Heart left ventricle (tissue), 16 donors: ENCODE measurements at regions not wholly inside any gene's neighbourhood (a gene's known extent, or its start where the extent isn't known, plus 50 kb on each side); places are given as distances from the start of the nearest gene placed in this dataset.

Experiments used
- ATAC-seq, 4 donors: fragments of 200-7000 bp; cut with Tn5 transposase; one replicate each; pipeline ENCODE4 v1.9.1; 2020 to 2022; ENCODE audit warnings: moderate library complexity in 4 of 4, mild to moderate bottlenecking in 3 of 4, moderate number of reproducible peaks in 1 of 4
- DNase-seq, 5 donors: peaks; one replicate each; pipeline ENCODE4 v3.0.0-alpha.2; 2020
- H3K27ac ChIP-seq, 12 donors: fragments of 200-600 bp; sonication (generic) in 4 of 12; one replicate each; pipeline versions ENCODE4 v1.5.0 to v1.8.0; 2016 to 2022; ENCODE audit warnings: mild to moderate bottlenecking in 2 of 12
- H3K27me3 ChIP-seq, 9 donors: fragments of 200-600 bp; sonication (generic) in 2 of 9; one replicate each; pipeline versions ENCODE4 v1.5.1 to v1.8.0; 2016 to 2022; ENCODE audit warnings: mild to moderate bottlenecking in 3 of 9
- H3K36me3 ChIP-seq, 9 donors: fragments of 200-600 bp; sonication (generic) in 2 of 9; one replicate each; pipeline versions ENCODE4 v1.5.0 to v1.8.0; 2018 to 2022; ENCODE audit warnings: mild to moderate bottlenecking in 2 of 9
- H3K4me1 ChIP-seq, 12 donors: fragments of 200-600 bp; sonication (generic) in 4 of 12; one replicate each; pipeline versions ENCODE4 v1.5.0 to v1.8.0; 2016 to 2022; ENCODE audit warnings: mild to moderate bottlenecking in 3 of 12
- H3K4me3 ChIP-seq, 12 donors: fragments of 200-600 bp; sonication (generic) in 4 of 12; one replicate each; pipeline versions ENCODE4 v1.5.0 to v1.8.0; 2017 to 2022; ENCODE audit warnings: mild to moderate bottlenecking in 9 of 12, moderate library complexity in 4 of 12
- H3K9me3 ChIP-seq, 12 donors: fragments of 200-600 bp; sonication (generic) in 4 of 12; one replicate each; pipeline versions ENCODE4 v1.5.0 to v1.8.0; 2016 to 2022; ENCODE audit warnings: mild to moderate bottlenecking in 1 of 12
- POLR2A ChIP-seq, 2 donors: fragments of 450-650 bp; IDR thresholded peaks; one replicate each; pipeline ENCODE4 v1.6.1; 2017; ENCODE audit warnings: antibody characterized with exemption in 2 of 2, mild to moderate bottlenecking in 2 of 2, moderate library complexity in 2 of 2
- WGBS, 4 donors: extraction: QIAGEN DNeasy Blood & Tissue Kit in 2 of 4; methylation state at CpG; one replicate each; pipeline versions ENCODE4 v1.1.5 to v1.1.7; 2013 to 2018; 5-methylcytosine and 5-hydroxymethylcytosine counted together
- intact Hi-C, 10 donors: fragments of 100-400 bp; cut with DNase I; formaldehyde crosslinking; loops; one replicate each; pipeline versions ENCODE4 v1.11.1 to v1.14.2; 2022
- TF ChIP-seq, protein P1 (sequence below), 12 donors: fragments of 200-600 bp; sonication (generic) in 4 of 12; IDR thresholded peaks; one replicate each; pipeline versions ENCODE4 v1.5.0 to v1.8.0; 2018 to 2022; ENCODE audit warnings: antibody characterized with exemption in 12 of 12, mild to moderate bottlenecking in 5 of 12
- donor health status: ischemic (EF 13 %, LVEDD 7.1; RV severe dilation, severe dysfunction).
- donor health status: healthy with polysubstance abuse.
- donor health status: DM: no; HTN: yes; CAD: no.
- donor health status: DM: no; HTN: no; CAD: no.
- donor health status: ischemic (EF 25% LVEDD 6.9; RV normal size, moderate dysfunction).
- donor health status: ischemic (EF 25% LVEDD 5.7; RV mildly dilated, moderate dysfunction).
- donor health status: healthy.
- donor health status: DM: yes; HTN: yes; CAD: no.
- donor health status: ischemic (EF 35%, LVEDD 5.7; RV mildly dilated, moderate dysfunction).
- donor health status: nonischemic (EF 11% LVEDD 7.7; RV severe dilation, severe dysfunction).
- donor health status: DM: yes; HTN: yes; CAD: no.
- donor health status: PGD.
- donor health status: ischemic (EF 29% LVEDD 5.4; RV normal size, mild dysfunction).
- donor health status: nonischemic (EF 23%, LVEDD 6.1; RV moderate dilation, normal function).

GRCh38 chr11:116173941-116174911, 598.6 kb downstream of the BUD13 start:
- intact Hi-C loops: no loop called here
- no peak for ATAC-seq
- H3K9me3 ChIP-seq: no peaks in the 10 kb centered on the region
- H3K4me3 ChIP-seq: no peak overlapping the region
- peaks cover 0 to 17% (median 0%) of the 10 kb centered on the region in 12 donors for H3K4me1 ChIP-seq
- H3K27me3 ChIP-seq: peaks cover 0 to 6% (median 0%) of the 10 kb centered on the region in 9 donors
- 61 to 72% (median 66%) methylated on average over 20 of the region's 20 CpGs for WGBS, 4 donors
- no peak overlapping the region for H3K27ac ChIP-seq
- no peaks in the 10 kb centered on the region for H3K36me3 ChIP-seq
- no peak for DNase-seq
- TF ChIP-seq, protein P1, sequence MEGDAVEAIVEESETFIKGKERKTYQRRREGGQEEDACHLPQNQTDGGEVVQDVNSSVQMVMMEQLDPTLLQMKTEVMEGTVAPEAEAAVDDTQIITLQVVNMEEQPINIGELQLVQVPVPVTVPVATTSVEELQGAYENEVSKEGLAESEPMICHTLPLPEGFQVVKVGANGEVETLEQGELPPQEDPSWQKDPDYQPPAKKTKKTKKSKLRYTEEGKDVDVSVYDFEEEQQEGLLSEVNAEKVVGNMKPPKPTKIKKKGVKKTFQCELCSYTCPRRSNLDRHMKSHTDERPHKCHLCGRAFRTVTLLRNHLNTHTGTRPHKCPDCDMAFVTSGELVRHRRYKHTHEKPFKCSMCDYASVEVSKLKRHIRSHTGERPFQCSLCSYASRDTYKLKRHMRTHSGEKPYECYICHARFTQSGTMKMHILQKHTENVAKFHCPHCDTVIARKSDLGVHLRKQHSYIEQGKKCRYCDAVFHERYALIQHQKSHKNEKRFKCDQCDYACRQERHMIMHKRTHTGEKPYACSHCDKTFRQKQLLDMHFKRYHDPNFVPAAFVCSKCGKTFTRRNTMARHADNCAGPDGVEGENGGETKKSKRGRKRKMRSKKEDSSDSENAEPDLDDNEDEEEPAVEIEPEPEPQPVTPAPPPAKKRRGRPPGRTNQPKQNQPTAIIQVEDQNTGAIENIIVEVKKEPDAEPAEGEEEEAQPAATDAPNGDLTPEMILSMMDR (IDR thresholded peaks at IDR 0.05): no peak
- TF ChIP-seq POLR2A (IDR thresholded peaks at IDR 0.05): no peak

DNA sequence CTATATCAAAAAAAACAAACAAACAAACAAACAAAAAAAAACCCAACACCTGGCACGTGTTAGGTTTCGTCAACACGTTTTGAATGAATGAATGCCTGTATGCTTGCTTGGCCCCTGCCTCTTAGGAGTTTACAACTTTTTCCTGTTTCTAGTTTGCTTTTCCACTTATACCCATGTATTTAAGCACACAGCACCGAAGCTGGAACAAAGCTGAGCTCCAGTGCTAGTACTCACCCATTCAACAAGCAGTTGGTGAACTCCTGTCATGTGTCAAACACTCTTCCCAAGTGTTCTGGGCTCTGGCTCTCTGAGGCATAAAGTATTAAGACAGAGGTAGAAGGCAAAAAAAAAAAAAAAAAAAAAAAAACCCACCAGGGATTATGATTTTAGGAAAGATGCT, 599.3 kb downstream of the BUD13 start:
- TF ChIP-seq POLR2A (IDR thresholded peaks at IDR 0.05): no peak
- TF ChIP-seq, protein P1 (IDR thresholded peaks at IDR 0.05): no peak
- WGBS, 4 donors: 85 to 91% (median 90%) methylated on average over 4 of the region's 4 CpGs
- no peak overlapping the region for H3K4me3 ChIP-seq
- intact Hi-C loops: no loop called here
- H3K27me3 ChIP-seq: peaks cover 0 to 6% (median 0%) of the 10 kb centered on the region in 9 donors
- no peak overlapping the region for H3K27ac ChIP-seq
- no peaks in the 10 kb centered on the region for H3K9me3 ChIP-seq
- ATAC-seq (no peak), DNase-seq (no peak)
- peaks cover 0 to 17% (median 0%) of the 10 kb centered on the region in 12 donors for H3K4me1 ChIP-seq
- H3K36me3 ChIP-seq: no peaks in the 10 kb centered on the region

GRCh38 chr11:116172851-116173250, 599.9 kb downstream of the BUD13 start:
- Histone ChIP-seq H3K4me3 (no peak overlapping the region), H3K27ac (no peak overlapping the region), H3K4me1 (peaks cover 0 to 17% (median 0%) of the 10 kb centered on the region in 12 donors), H3K36me3 (no peaks in the 10 kb centered on the region), H3K9me3 (no peaks in the 10 kb centered on the region), H3K27me3 (peaks cover 0 to 6% (median 0%) of the 10 kb centered on the region in 9 donors)
- intact Hi-C loops: no loop called here
- ATAC-seq (no peak), DNase-seq (no peak)
- WGBS, 4 donors: 49 to 62% (median 55%) methylated on average over 2 of the region's 2 CpGs
- TF ChIP-seq, protein P1 (IDR thresholded peaks at IDR 0.05): no peak
- no peak for TF ChIP-seq POLR2A (IDR thresholded peaks at IDR 0.05)

- H3K4me3 ChIP-seq: no peak overlapping the region
- no peak overlapping the region for H3K27ac ChIP-seq
- no peaks in the 10 kb centered on the region for H3K36me3 ChIP-seq
- no peak for ATAC-seq
- 88 to 91% (median 89%) methylated on average over 3 of the region's 3 CpGs for WGBS, 4 donors
- H3K4me1 ChIP-seq: peaks cover 0 to 17% (median 0%) of the 10 kb centered on the region in 12 donors
- intact Hi-C loops: no loop called here
- TF ChIP-seq, protein P1 (IDR thresholded peaks at IDR 0.05): no peak
- no peak for TF ChIP-seq POLR2A (IDR thresholded peaks at IDR 0.05)
- peaks cover 0 to 6% (median 0%) of the 10 kb centered on the region in 9 donors for H3K27me3 ChIP-seq
- H3K9me3 ChIP-seq: no peaks in the 10 kb centered on the region
- DNase-seq: no peak
Measured at GRCh38 chr11:116172156-116172555, 600.6 kb downstream of the BUD13 start.
